ENCODE measurements at regions not wholly inside any gene's neighbourhood (a gene's known extent, or its start where the extent isn't known, plus 50 kb on each side); places are given as distances from the start of the nearest gene placed in this dataset.

DNA sequence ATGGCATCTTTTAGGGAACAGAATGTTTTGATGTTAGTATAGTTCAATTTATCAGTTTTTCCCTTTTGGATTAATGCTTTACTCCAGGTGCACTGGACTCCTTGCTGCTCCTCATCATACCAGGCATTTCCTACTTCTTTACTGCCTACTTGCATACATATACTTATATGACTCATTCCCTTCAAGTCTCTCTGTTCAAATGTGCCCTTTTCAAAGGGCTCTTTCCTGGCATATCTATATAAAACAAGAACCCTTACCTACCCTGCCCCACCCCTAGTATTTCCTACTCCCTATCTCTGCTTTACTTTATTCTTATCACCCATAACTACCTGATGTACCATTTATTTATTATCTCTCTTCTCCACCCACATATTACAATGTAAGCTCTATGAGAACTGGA, 90.6 kb downstream of the CAPZA3 start:
- TF ChIP-seq ETV6 (conservative IDR thresholded peaks at IDR 0.05 in 1 of 2, IDR thresholded peaks at IDR 0.05 in 1 of 2; ENCODE audit: borderline replicate concordance in 1 of 2, low read depth in 1 of 2) (no peak), FOXM1 (IDR thresholded peaks at IDR 0.05; ENCODE audit: low read depth, low read length) (no peak), SP1 (IDR thresholded peaks at IDR 0.05; ENCODE audit: low read depth, low read length) (no peak), RUNX3 (IDR thresholded peaks at IDR 0.05; ENCODE audit: low read length) (no peak)
- TF ChIP-seq, protein P1, sequence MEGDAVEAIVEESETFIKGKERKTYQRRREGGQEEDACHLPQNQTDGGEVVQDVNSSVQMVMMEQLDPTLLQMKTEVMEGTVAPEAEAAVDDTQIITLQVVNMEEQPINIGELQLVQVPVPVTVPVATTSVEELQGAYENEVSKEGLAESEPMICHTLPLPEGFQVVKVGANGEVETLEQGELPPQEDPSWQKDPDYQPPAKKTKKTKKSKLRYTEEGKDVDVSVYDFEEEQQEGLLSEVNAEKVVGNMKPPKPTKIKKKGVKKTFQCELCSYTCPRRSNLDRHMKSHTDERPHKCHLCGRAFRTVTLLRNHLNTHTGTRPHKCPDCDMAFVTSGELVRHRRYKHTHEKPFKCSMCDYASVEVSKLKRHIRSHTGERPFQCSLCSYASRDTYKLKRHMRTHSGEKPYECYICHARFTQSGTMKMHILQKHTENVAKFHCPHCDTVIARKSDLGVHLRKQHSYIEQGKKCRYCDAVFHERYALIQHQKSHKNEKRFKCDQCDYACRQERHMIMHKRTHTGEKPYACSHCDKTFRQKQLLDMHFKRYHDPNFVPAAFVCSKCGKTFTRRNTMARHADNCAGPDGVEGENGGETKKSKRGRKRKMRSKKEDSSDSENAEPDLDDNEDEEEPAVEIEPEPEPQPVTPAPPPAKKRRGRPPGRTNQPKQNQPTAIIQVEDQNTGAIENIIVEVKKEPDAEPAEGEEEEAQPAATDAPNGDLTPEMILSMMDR (IDR thresholded peaks at IDR 0.05 in 2 of 3, conservative IDR thresholded peaks at IDR 0.05 in 1 of 3; ENCODE audit: control insufficient read depth in 2 of 3, extremely low read depth in 1 of 3, insufficient read depth in 1 of 3, low read depth in 3 of 3, low read length in 3 of 3), result no peak

Measured in GM12878 (cell line).